Activated CD4-positive, alpha-beta T cell treated with anti-CD3 and anti-CD28 coated beads for 24 hours (primary cell): ENCODE measurements at regions not wholly inside any gene's neighbourhood (a gene's known extent, or its start where the extent isn't known, plus 50 kb on each side); places are given as distances from the start of the nearest gene placed in this dataset.
"Not testable (repeated sequence)": the region's sequence is repeated elsewhere in the genome, so short reads cannot be mapped to it uniquely, and the experiment has no call there.

Experiments
- DNase-seq, 2 donors: peaks; one replicate each; pipeline ENCODE4 v3.0.0-alpha.2; 2020; ENCODE audit warnings: low read depth in 2 of 2

DNA sequence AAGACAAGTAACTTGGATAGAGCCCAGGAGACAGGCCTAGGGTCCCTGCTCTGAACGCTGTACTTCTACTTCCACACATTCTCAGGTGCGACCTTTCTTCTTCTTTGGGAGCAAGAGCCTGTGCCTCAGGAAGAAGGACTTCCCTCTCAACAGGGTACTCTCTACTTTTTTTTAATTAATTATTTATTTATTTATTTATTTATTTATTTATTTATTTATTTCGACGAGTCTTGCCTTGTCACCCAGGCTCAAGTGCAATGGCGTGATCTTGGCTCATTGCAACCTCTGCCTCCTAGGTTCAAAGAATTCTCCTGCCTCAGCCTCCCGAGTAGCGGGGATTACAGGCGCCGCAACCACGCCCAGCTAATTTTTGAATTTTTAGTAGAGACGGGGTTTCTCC is 361.6 kb downstream of the FAM72C start:
- no peak for DNase-seq

DNA sequence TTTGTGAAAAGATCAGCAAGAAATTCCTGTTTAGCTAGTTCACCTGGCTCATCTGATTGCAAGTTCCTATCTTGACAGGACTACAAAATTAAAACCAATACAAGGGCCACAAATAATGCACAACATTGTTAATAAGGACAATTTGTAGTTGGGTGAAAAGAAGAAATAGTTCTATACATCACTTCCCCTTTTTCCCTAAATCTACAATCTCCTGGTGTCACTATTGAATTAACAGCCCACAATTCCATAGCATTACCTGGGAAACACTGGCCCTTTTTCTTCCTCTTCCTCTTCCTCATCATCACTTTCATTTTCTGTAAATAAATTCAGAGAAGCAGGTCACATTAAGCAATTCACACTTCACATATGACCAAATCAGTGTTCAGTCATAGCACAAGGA is 366.9 kb downstream of the FAM72C start:
- DNase-seq, result no peak

DNA sequence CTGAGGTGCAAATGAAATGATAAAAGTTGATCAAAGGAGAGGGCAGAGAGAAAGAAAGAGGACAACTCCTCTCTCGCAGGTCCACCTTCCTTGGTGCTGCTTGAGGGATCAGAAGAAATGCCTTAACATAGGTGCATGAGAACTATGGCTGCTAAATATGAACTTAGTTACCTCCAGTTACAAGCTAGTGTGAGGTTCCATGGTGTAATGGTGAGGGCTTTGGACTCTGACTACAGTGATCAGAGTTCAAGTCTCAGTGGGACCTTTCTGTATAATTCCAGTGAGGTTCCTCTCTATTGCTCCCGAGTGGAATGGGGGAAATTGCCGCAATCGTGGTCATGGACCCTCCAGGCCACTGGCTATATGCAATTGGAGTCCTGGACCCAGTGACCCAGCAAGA is 387.3 kb downstream of the FAM72C start:
- DNase-seq, result no peak

DNA sequence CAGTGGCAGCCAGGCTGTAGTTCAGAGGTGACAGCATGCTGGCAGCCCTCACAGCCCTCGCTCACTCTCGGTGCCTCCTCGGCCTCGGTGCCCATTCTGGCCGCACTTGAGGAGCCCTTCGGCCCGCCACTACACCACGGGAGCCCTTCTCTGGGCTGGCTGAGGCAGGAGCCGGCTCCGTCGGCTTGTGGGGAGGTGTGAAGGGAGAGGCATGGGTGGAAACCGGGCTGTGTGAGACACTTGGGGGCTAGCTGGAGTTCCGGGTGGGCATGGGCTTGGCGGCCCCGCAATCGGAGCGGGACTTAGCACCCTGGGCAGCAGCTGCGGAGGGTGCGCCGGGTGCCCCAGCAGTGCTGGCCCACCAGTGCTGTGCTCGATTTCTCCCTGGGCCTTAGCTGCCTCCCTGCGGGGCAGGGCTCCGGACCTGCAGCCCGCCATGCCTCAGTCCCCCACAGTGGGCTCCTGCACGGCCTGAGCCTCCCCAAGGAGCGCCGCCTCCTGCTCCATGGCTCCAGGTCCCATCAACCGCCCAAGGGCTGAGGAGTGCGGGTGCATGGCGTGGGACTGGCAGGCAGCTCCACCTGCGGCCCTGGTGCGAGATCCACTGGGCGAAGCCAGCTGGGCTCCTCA is 396.8 kb downstream of the FAM72C start:
- no peak for DNase-seq

DNA sequence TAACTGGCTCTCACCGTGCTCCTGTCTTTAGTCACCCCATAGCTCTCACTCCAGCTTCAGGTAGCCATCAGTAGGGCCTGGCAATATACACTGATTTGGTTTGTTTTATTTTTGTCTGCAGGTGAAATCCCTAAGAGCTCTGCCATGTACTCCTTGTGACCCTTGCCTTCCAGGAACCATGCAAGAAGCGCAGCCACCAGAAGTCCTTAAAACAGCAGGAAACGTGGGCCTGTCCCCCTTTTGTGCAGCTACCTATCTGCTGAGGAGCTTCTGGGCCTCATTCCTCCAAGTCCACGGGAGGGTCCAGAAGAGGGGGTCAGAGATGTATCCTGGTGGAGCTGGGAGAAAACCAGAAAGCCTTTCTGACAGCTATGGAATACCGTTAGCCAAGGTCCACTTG is 399.1 kb downstream of the FAM72C start:
- DNase-seq, result not testable (repeated sequence)

DNA sequence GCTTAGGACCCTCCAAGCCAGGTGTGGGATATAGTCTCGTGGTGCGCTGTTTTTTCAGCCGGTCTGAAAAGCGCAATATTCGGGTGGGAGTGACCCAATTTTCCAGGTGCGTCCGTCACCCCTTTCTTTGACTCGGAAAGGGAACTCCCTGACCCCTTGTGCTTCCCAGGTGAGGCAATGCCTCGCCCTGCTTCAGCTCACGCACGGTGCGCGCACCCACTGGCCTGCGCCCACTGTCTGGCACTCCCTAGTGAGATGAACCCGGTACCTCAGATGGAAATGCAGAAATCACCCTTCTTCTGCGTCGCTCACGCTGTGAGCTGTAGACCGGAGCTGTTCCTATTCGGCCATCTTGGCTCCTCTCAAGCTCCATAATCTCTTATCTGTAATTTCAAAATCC is 408.0 kb downstream of the FAM72C start:
- DNase-seq, result not testable (repeated sequence)

DNA sequence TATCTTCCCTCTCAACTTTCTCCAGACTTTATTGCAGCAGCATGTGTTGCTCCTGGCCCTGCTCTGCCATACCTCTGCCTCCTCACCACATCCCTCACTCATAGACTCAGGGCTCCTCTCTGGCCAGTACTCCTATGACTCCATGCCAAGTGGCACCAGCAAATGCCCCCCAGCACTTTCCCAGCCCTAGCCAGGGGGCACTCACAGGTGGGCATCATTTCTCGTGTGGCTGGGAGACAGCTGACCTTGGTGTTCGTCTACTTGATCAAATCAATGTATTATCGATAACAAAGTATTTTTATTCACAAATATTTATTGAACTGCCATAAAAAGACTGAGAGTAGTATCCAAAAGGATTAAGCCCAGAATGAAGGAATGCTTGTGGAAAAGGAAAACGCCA is 418.2 kb downstream of the FAM72C start:
- DNase-seq, result no peak

DNA sequence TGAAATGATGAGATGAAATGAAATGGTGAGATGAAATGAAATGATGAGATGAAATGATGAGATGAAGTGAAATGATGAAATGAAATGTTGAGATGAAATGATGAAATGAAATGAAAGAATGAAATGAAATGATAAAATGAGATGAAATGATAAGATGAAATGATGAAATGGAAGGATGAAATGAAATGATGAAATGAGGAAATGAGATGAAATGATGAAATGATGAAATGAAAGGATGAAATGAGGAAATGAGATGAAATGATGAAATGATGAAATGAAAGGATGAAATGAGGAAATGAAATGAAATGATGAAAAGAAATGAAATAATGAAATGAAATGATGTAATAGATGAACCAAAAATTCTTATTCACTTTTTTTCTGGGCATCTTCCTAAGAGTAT is 467.1 kb downstream of the FAM72C start:
- DNase-seq, result not testable (repeated sequence)

DNA sequence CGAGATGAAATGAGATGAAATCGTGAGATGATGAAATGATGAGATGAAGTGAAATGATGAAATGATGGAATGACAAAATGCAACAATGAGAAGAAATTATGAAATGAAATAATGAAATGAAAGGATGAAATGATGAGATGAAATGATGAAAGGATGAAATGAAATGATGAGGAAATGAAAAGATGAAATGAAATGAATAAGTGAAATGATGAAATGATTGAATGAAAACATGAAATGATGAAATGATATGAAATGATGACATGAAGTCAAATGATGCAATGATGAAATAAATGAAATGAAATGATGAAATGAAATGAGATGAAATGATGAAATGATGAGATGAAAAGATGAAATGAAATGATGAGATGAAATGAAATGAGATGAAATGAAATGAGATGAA is 467.7 kb downstream of the FAM72C start:
- not testable (repeated sequence) for DNase-seq

DNA sequence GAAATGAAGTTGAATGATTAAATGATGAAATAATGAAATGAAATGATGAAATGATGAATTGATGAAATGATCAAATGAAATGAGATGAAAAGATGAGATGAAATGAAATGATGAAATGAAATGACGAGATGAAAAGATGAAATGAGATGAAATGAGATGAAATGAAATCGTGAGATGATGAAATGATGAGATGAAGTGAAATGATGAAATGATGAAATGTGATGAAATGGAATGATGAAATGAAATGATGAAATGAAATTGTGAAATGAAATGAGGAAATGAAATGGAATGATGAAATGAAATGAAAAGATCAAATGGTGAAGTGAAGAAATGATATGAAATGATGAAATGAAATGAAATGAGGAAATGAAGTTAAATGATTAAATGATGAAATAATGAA is 468.7 kb downstream of the FAM72C start:
- DNase-seq, result not testable (repeated sequence)

DNA sequence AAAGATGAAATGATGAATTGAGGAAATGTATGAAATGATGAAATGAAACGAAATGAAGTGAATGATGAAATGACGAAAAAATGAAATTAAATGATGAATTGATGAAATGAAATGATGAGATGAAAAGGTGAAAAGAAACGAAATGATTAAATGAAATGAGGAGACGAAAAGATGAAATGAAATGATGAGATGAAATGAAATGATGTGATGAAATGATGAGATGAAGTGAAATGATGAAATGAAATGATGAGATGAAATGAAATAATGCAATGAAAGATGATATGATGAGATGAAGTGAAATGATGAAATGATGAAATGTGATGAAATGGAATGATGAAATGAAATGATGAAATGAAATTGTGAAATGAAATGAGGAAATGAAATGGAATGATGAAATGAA is 469.7 kb downstream of the FAM72C start:
- not testable (repeated sequence) for DNase-seq

DNA sequence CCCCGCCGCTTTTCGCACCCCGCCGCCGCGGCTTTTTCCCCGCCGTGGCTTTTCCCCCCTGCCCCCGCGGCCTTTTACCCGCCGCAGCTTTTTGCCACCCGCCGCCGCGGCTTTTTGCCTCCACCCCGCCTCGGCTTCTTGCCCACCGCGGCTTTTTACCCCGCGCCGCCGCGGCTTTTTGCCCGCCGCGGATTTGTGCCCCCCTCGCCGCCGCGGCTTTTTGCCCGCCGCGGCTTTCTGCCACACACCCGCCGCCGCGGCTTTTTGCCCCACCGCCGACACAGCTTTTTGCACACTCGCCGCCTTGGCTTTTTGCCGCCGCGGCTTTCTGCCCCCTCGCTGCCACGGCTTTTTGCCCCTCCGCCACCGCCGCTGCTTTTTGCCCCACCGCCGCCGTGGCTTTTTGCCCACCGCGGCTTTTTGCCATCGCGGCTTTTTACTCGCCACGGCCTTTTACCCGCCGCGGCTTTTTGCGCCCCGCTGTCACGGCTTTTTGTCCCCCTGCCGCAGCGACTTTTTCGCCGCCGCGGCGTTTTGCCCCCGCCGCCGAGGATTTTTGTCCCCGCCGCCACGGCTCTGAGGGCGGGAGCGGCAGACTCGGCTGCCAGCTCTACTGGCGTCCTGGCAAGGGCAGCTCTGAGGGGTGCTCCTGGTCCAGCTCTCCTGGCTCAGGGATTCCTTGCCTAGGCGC is 473.6 kb downstream of the FAM72C start:
- not testable (repeated sequence) for DNase-seq

DNA sequence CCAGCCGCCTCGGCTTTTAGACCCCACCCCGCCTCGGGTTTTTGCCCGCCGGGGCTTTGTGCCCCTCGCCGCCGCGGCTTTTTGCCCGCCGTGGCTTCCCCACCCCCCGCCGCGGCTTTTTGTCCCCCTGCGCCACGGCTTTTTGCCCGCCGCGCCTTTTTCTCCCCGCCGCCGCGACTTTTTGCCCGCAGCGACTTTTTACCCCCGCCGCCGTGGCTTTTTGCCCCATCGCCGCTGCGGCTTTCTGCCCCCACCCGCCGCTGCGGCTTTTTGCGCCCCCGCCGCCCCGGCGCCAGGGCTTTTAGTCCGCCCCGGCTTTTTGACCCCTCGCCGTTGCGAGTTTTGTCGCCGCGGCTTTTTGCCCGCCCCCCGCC is 474.4 kb downstream of the FAM72C start:
- DNase-seq, result no peak

DNA sequence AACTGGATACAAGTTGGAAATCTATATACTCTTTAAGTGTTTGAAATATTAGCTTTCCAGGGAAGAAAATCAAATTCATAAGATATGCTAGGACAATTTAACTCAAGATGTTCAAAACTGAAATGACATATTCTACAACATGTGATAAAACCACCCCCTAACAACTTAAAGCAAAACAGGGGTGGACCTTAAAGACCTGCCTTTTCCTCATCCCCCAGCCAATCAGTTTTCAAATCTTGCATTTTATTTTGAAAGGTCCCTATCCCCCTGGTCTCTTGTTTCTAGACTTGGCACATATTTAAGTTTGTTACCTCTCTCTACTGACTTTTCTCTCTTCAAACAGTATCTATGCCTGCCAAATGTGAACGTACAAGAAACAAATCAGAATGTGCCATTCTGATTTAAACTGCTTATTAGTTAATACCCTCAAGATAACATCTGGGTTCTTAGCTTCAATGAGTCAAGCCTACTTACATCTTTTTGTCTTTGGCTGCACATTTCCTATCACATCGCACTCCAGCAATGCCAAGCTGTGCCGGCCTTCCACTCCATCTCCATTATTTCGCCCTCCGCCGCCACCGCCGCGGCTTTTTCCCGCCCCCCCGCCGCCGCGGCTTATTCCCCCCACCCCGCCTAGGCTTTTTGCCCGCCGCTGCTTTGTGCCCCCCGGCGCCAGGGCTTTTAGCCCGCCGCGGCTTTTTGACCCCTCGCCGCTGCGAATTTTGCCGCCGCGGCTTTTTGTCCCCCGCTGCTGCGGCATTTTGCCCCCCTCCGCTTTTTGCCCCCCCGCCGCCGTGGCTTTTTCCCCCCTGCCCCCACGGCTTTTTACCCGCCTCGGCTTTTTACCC is 475.0 kb downstream of the FAM72C start:
- DNase-seq, result not testable (repeated sequence)
